Stimulated activated CD4-positive, alpha-beta T cell treated with anti-CD3 and anti-CD28 coated beads, TNF-alpha, amount 100 ng/mL, for 48 hours (primary cell): ENCODE measurements at regions not wholly inside any gene's neighbourhood (a gene's known extent, or its start where the extent isn't known, plus 50 kb on each side); places are given as distances from the start of the nearest gene placed in this dataset.
"Not testable (repeated sequence)": the region's sequence is repeated elsewhere in the genome, so short reads cannot be mapped to it uniquely, and the experiment has no call there.

Source experiments
- DNase-seq, 3 donors: peaks; one replicate each; pipeline ENCODE4 v3.0.0-alpha.2; 2020; ENCODE audit warnings: low read depth in 3 of 3

GRCh38 chr9:75754080-75754479 is 136.4 kb upstream of the PCSK5 start:
- DNase-seq, result no peak

GRCh38 chr9:75775166-75775565 is 115.3 kb upstream of the PCSK5 start:
- no peak for DNase-seq

- DNase-seq, result no peak
These were observed 114.3 kb upstream of the PCSK5 start for GRCh38 chr9:75775966-75776691.

- no peak for DNase-seq
These were observed 110.3 kb upstream of the PCSK5 start for GRCh38 chr9:75780185-75780584.

- DNase-seq, result no peak
These were observed 102.4 kb upstream of the PCSK5 start for GRCh38 chr9:75788006-75788634.

GRCh38 chr9:75797085-75797580 is 93.3 kb upstream of the PCSK5 start:
- DNase-seq, result no peak

GRCh38 chr9:75798505-75798904 is 92.0 kb upstream of the PCSK5 start:
- DNase-seq, result no peak

GRCh38 chr9:75803130-75803529 is 87.3 kb upstream of the PCSK5 start:
- DNase-seq, result no peak

GRCh38 chr9:75810063-75810462 is 80.4 kb upstream of the PCSK5 start:
- no peak for DNase-seq

- no peak for DNase-seq
These were observed 78.8 kb upstream of the PCSK5 start for GRCh38 chr9:75811692-75812091.

GRCh38 chr9:75812141-75812540 is 78.3 kb upstream of the PCSK5 start:
- DNase-seq, result no peak

- DNase-seq, result no peak
These were observed 75.8 kb upstream of the PCSK5 start for GRCh38 chr9:75814667-75815066.

GRCh38 chr9:75820471-75821115 is 69.9 kb upstream of the PCSK5 start:
- not testable (repeated sequence) for DNase-seq

- no peak for DNase-seq
These were observed 67.3 kb upstream of the PCSK5 start for GRCh38 chr9:75823151-75823550.

GRCh38 chr9:75824816-75825568 is 65.5 kb upstream of the PCSK5 start:
- DNase-seq, result no peak

GRCh38 chr9:75826314-75826713 is 64.2 kb upstream of the PCSK5 start:
- no peak for DNase-seq

GRCh38 chr9:75830303-75830702 is 60.2 kb upstream of the PCSK5 start:
- no peak for DNase-seq

- no peak for DNase-seq
These were observed 56.7 kb upstream of the PCSK5 start for GRCh38 chr9:75833778-75834177.

GRCh38 chr9:75834878-75835277 is 55.6 kb upstream of the PCSK5 start:
- DNase-seq, result no peak
